HG03378 (cell line): ENCODE measurements at regions not wholly inside any gene's neighbourhood (a gene's known extent, or its start where the extent isn't known, plus 50 kb on each side); places are given as distances from the start of the nearest gene placed in this dataset.
"Not testable (repeated sequence)": the region's sequence is repeated elsewhere in the genome, so short reads cannot be mapped to it uniquely, and the experiment has no call there.

ENCODE experiments used
- ATAC-seq: cut with Tn5 transposase; IDR thresholded peaks from one replicate; pipeline ENCODE4 v1.9.1; 2021; ENCODE audit warnings: mild to moderate bottlenecking, moderate library complexity; ENCODE audit not compliant: unreplicated experiment

DNA sequence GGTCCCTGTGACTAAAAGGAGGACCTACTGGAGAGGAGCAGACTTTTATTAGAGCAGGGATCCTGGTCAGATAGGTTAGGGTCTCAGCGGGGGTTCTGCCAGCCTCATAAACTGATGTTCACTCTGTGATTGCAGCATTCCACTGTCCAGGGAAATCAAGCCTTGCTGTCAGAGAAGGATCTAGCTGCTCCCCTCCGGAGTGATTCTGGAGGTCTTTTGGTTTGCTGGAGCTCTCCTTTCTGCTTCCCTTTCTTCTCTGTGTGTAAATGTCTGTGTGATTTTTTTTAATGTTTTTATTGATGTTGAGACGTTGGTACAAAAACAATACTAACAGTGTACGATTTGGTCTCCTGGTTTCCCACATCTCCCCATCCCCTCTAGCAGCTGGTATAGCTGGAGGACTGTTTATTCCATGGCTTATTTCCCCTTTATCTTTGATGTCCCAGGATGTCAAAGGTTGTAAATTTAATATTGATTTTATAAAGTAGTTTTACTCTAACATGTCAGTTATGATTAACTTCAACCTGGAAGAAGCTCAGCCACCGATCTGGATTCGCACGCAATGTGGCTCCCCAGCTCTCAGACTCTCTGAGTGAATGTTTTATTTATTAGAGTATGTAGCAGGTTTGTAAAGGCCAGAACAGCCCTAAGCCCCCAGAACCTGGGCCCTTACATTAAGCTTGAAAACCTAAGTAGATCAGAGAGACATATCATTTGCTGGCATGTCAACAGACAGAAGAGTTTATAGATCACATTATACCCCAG is 202.3 kb upstream of the G2E3 start:
- no peak for ATAC-seq

DNA sequence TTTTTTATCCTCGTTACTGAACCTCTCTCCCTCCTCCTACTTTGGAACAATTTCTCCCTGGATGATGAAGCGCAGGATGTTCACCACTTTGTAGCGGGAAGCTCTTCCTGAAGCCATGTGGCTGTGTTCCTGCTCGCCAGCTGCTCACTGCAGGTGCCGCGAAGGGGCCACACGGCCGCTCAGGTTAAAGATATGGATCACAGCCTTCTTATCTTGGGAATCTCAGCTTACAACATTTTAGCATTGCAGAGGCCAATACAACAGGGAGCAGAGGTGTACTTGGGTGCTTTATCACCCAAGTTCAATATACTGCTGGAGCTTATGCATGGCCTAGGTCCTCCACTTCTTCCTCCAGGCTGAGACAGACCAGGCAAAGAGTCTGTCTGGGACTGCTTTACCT is 201.2 kb upstream of the G2E3 start:
- no peak for ATAC-seq

DNA sequence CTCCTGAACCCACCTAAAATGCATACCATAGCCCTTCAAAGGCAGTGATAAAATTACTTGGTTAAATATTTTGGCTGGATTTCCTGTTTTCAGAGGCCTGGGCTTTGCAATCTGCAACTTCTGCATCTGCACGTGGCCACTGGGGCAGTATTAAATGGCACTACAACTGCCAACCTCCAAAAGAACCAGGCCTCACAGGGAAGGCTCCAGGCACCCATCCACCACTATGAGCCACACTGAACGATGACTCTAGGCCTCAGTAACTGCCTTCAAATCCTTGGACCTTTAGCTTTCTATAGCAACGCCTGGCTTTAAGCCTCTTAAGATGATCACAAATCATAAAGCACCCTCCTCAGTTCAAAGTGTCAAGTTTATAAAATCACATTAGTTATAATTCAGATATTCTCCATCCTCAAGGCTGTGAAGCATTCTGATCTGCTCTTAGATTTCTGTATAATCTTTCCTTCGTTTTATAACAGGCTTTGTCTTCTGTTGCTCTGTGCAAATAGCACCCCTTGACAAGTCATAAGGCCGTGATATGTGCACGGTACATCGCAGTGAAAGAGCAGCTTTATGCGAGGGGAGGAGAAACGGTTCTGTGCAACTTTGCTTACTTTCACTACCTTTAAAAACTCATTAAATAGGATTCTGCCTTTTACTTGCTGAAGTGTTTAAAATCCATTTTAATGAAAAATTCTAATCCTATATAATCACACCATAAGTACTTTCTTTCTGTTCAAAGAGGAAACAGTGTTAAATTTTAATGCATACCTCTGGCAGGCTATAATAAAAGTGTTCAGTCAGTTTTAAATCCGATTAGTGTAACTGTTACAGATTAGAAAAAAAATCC is 196.4 kb upstream of the G2E3 start:
- ATAC-seq: no peak

DNA sequence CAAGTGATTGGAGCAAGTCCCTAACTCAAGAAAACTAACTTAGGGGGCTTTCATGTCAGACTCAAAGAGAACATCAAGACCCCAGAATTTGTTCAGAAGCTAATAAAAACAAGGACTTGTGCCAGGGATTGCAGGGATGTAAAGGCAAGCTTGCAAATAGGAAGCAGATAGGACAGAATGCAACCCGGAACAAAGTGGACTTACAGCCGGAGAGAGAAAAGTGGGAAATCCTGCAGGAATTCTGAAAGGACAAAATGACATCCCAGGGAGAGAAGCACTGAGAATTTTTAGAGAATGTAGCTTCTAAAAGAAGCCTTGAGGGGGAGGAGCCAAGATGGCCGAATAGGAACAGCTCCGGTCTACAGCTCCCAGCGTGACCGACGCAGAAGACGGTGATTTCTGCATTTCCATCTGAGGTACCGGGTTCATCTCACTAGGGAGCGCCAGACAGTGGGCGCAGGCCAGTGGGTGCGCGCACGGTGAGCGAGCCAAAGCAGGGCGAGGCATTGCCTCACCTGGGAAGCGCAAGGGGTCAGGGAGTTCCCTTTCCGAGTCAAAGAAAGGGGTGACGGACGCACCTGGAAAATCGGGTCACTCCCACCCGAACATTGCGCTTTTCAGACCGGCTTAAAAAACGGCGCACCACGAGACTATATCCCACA is 195.6 kb upstream of the G2E3 start:
- ATAC-seq: not testable (repeated sequence)

DNA sequence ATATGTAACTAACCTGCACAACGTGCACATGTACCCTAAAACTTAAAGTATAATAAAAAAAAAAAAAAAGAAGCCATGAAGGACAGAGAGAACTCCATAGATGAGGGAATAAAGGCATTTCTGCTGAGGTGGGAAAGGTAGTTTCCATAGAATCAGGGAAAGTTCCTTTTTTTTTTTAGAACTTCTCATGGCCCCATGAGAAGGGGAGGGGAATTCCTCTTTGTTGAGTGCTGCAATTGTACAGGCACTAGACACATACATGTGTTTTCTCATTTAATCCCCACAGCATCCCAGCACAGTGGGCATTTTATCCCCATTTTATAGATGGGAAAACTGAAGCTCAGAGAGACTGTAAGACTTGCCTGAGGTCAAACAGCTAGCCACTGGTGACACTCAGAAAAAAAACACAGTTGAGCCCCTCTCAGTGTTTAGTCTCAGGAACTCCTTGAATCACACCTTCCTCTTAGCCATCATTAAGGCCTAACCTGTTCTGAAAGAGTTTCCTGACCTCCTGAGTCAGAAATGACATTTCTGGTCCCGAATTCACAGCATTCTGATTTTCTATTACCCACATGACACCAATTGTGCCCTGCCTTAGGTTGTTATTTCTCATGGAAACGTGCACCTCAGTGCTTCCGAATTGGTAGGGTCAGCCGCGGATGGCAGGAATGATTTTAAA is 189.3 kb upstream of the G2E3 start:
- ATAC-seq: no peak

DNA sequence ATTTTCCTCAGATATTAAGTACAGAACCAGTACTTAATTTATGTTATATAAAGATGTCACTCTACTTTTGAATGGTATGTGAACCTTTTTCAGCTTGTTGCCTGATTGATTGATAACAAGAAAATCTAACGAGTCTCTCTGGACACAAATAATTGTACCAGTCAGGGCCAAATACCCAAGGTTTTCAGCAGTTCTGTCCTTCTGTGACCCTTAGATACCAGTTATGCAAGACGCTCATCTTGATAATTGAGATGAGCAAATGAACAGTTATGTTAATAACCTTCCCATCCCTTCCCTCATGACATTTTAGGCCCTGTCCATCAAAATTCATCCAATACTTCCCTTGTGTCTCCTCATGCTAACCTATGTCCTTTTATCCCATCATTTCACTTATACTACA is 185.9 kb upstream of the G2E3 start:
- ATAC-seq: no peak

DNA sequence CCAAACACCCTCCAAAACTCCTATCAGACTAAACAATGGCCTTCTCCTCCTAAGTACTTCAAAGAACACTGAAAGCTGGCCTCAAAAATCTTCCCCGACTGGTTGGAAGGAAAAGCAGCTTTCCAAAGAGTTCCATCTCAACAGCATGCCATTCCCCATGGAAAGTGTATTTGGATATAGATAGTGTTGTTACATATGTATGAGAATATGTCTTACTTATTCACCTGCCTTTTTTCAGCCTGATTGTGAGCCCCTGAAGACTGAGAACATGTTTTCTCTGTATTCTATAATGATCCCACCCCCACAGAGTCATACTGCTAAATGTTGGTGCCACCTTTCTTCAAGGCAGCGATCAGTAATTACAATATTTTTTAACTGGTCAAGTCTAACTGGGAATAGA is 185.4 kb upstream of the G2E3 start:
- ATAC-seq: no peak

DNA sequence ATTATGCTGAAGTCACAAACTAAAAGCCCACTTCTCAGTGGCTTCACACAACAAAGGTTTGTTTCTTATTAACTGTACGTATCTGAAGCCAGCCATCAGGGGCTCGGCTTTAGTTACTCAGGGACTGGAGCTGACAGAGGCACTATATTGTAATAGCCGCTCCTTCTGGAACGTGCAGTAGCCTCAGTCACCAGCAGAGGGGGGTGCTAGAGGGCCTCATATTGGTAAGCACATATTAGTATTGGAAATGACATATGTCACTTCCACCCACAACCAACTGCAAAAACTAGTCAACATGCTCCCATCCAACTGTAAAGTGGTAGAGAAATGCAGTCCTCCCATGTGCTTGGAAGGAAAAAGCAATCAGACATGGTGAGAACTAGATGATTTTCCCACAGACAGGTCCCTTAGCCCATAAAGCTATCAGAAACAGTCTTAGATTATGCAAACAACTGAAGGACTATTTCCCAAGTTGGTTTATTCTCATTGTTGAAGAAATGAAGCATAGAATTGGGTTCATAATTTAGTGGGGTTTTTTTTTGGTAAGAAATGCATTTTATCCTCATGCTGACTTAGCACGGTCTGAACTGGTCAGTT is 183.6 kb upstream of the G2E3 start:
- peak; percentile 95 for ATAC-seq

DNA sequence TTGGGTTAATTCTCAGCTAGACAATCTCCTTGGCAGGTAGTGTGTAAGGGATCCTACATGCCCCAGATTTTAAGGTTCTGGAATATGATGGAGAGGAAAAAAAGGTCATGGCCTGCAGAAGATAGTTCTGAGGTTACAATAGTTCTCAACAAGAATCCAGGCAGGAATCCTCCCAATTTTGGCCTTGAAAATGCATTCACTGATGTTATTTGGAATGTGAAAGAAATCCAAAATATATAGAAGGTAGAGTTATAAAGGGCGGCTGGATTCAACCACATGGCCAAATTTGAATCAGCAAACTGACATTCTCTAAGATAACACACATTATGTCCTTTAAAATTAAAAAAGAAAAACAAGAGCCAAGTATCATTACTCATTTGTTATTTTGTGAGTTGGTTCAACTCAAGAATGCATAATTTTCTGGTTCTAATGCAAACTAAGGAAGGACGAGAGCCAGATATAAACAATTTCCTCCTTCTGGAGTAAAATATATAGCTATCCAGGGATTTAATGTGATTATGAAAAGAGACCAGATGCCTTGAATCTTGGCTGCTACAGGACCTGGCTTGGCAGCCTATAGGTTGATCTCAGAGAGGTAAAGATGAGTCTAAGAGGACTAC is 177.0 kb upstream of the G2E3 start:
- no peak for ATAC-seq

DNA sequence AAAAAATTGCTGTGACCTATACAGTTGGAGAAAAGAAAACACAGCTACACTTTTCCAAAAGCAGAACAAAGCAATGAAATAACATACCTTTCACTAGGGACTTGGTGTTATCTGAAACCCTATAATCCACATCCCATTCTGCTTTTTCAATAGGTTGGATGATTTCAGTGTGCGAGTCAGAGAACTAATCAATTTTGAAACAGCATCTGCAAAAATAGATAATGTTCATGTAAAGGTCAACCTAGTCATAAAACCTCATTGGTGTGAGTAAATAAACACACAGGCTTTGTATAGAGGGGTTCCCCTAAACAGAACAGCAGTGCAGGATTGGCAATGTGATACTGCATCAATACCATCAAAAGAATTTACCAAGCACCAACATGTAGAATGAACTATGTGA is 173.0 kb upstream of the G2E3 start:
- ATAC-seq: no peak

DNA sequence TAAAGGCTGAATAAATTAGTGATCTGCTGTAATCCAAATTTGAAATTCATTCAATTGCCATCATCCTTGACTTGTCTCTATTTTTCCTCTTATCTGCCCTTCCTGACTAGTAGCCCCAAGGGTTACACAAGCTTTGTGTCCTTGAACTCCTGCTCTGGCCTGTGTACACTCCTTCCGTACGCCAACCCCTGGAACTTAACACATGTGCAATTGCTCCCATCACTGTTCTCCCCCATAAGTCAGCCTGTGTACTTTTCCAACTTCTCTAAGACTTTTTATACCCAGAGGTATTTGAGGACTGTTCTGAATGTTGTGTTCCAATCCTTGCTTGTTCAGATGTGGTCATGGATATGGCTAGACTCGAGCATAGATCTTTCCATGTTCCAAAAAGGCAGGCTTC is 171.1 kb upstream of the G2E3 start:
- no peak for ATAC-seq

DNA sequence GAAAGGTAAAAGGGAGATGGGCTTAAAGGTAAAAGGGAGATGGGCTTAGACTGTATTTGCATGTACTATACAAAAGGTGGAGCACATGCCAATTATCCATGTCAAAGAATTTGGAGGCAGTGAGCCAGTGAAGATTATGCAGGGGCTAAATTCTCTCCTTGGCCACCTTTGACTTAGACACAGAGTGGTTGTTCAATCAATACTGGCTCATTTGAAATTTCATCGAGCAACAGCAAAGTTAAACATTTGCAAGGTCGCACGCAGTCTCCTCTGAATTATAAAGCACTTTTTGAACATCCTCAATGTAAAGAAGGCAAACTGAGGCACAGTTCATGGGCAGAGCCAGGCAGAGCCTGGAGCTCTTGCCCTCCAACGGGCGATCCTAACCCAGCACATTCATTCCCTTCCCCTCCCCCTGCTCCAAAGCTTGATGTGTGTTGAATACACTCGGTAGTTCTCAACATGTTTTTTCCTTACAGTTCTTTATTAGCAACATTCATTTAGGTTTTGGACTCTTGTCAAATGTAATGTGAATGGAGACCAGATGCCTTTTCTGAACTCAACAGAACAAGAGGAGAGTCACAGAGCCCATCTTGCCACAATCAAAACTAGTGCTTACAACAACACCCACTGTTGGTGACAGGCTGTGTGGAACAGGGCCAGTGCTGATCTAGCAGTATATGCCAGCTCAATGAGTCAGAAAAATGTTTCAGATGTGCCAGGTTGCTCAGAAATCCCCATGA is 169.7 kb upstream of the G2E3 start:
- ATAC-seq: no peak

DNA sequence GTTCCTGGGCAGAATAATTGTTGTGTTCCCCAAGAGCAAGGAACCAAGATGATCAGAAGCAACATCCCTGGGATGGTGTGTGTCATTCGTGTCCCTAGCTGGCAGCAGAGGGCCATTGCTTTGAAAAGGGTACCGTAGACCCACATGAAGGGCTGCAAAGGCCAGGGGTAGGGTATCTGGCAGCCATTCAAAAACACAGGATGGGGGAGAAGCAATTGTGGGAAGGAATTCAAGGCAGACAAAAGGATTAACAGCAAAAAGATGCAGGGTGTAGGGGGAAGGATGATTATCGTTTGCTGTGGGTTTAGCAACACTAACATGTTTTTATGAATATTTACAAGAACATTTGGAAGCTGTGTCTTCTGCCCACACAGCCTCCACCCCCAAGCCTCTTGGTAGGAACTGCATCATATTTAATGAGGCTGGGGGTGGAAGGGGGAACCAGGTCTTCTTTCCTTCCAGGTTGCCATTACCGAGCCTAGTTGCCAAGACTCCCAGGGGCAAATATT is 169.0 kb upstream of the G2E3 start:
- ATAC-seq: no peak

DNA sequence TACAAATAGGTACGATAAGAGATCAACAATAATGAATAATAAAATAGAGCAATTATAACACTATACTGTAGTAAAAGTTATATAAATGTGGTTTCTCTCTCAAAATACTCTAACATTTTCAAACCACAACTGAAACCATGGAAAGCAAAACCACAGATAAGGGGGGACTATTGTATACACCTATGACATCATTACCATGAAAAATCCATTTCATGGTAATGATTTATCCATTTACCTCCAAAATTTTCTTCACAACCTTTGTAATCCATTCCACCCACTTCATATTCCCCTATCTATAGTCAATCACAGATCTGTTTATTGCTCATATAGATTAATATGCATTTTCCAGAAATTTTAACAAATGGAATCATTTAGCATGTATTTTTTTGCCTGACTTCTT is 163.9 kb upstream of the G2E3 start:
- ATAC-seq: no peak

DNA sequence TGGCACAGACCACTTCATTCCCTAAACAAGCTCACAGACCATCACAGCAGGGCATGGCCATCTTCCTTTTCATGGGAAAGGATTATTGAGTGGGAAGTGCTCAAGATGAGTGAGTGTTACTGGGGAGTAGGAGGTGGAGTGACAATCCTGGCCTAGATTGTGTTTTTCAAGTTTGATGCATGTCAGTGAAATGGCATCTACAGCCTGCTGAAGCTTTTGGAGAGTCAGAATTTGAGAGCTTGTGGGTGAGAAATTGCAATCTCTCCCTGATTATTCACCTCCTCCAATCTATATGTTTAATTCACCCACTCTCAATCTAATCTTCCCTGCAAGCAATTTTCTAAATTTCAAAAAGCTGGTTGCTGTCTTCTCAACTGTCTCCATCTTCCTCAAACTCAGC is 156.1 kb upstream of the G2E3 start:
- no peak for ATAC-seq

DNA sequence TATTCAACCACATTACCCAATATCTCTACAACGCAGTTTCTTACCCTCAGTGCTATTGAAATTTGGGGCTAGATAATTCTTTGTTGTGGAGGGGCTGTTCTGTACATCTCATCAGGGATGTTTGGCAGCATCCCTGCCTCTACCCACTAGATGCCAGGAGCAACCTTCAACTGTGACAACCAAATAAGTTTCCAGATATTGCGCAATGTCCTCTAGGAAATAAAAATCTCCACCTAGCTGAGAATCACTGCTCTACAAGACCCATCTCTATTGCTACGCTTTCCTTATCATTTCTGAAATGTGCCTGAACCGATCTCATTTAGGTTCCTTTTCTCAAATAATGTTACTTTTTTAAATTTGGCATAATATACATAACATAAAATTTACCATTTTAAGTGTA is 155.2 kb upstream of the G2E3 start:
- ATAC-seq: no peak

DNA sequence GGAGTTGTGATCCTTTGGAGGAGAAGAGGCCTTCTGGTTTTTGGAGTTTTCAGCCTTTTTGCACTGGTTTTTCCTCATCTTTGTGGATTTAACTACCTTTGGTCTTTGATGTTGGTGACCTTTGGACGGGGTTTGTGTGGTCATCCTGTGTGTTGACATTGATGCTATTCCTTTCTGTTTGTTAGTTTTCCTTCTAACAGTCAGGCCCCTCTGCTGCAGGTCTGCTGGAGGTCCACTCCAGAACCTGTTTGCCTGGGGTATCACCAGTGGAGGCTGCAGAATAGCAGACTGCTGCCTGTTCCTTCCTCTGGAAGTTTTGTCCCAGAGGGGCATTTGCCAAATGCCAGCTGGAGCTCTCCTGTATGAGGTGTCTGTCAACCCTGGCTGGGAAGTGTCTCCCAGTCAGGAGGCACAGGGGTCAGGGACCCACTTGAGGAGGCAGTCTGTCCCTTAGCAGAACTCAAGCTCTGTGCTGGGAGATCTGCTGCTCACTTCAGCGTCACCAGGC is 149.4 kb upstream of the G2E3 start:
- ATAC-seq: not testable (repeated sequence)

DNA sequence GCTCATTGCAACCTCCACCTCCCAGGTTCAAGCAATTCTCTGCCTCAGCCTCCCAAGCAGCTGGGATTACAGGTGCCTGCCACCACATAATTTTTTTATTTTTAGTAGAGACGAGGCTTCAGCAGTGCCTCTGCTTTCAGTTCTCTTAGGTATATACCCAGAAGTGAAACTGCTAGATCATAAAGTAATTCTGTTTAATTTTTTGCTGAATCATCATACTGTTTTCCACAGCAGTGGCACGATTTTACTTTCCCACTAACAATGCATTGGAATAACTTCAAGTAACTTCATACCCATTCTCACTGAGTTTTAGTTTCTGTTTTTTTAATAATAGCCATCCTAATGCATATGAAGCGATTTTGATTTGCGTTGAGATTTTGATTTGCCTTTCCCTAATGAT is 148.0 kb upstream of the G2E3 start:
- no peak for ATAC-seq

DNA sequence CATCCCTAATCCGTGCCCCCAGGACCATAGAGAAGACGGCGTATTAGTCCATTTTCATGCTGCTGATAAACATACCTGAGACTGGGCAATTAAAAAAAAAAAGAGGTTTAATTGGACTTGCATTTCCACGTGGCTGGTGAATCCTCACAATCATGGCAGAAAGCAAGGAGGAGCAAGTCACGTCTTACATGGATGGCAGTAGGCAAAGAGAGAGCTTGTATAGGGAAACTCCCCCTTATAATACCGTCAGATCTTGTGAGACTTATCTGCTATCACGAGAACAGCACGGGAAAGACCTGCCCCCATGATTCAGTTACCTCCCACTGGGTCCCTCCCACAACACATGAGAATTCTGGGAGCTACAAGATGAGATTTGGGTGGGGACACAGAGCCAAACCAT is 145.8 kb upstream of the G2E3 start:
- not testable (repeated sequence) for ATAC-seq
